Skin of body (tissue), 1 donor: ENCODE measurements at regions not wholly inside any gene's neighbourhood (a gene's known extent, or its start where the extent isn't known, plus 50 kb on each side); places are given as distances from the start of the nearest gene placed in this dataset.

Source experiments
- DNase-seq: peaks from one replicate; lab custom pipeline; 2025; lab: John Stamatoyannopoulos, UW

DNA sequence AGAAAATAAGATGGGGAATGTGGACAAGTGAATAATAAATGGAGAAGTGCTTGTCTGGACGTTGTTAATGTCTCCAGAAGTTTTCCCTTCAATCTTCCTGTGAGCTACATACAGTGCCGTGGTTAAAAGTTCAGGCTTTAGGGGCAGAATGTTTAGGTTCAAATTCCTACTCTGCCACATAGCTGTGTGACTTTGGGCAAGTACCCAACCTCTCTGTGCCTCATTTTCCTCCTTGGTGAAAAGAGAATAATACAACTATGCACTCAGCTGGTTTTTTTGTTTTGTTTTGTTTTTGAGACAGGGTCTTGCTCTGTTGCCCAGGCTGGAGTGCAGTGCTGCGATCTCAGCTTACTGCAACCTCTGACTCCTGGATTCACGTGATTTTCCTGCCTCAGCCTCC lies 143.5 kb downstream of the CHIC2 start:
- DNase-seq, result no peak

DNA sequence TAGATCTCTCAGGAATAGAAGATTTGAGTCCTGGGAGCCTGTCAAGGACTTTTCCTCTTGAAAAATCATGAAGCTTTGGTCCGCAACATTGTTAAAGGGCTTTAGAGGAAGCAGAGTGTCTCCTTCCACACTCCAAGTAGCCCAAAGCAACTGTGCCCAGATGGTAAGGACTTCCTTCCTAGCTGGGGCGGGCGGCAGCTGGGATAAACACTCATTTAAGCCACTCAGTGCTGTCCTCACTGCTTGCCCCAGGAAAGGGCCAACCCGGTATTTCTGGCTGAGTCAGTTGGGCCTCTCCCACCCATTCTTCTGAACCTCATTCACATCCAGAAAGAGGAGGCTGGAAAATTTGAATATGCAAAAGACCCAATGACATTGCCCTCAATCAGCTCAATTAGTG lies 144.3 kb downstream of the CHIC2 start:
- no peak for DNase-seq

DNA sequence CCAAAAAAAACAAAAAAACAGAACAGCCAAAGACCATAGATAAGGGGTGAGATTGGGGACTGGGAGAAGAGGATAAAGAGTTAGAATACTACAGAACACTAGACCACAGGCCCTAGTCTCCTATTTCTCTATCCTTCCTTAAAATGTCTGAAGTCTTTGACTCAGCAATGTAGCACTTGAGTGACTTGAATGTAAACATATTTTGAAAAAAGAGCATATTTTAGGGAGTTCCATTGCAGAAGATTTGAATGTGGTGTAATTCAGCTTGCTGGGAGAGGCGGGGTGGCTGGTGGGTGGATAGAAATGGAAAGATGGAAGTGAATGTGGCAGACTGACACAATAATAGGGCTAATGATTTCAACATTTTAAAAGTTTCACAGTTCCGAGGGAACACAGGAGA lies 144.9 kb downstream of the CHIC2 start:
- DNase-seq, result no peak

DNA sequence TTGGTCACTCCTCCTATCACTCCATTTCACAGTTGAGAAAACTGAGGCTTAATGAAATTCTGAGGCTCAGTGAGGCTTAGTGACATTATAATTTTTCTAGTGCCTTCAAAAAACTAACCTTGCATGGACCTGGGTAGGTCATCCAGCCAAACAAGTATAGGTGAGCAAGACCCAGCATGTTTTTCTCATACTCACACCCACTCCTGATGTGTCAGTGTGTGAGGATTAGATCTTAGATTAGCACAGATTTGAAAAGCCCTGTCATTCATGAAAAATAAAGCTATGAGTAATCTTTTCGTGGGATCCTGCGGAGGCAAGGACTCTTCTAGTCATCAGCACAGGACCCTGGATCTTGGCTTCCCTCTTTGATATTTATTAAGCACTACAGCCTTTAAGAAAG lies 146.7 kb downstream of the CHIC2 start:
- DNase-seq, result no peak

DNA sequence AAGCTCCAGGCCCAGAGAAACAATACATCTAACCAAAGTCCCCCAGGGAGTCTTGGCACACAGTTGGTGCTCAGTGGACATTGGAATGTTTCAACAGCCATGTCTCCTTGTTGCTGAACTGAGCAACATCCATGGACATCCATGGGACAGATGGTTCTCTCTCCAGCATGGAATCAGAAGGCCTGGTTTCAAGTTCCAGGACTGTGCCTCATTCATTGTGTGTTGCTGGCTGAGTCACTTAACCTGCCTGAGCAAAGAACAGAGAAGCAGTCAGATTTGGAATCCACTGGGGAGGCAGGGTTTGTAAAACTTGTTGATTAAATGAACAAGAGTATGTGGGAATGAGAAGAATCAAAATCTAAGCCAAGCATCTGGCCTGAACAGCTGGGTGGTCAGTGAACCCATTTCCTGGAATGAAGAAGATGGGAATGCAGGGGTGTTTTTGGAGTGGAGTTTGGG lies 147.9 kb downstream of the CHIC2 start:
- no peak for DNase-seq

DNA sequence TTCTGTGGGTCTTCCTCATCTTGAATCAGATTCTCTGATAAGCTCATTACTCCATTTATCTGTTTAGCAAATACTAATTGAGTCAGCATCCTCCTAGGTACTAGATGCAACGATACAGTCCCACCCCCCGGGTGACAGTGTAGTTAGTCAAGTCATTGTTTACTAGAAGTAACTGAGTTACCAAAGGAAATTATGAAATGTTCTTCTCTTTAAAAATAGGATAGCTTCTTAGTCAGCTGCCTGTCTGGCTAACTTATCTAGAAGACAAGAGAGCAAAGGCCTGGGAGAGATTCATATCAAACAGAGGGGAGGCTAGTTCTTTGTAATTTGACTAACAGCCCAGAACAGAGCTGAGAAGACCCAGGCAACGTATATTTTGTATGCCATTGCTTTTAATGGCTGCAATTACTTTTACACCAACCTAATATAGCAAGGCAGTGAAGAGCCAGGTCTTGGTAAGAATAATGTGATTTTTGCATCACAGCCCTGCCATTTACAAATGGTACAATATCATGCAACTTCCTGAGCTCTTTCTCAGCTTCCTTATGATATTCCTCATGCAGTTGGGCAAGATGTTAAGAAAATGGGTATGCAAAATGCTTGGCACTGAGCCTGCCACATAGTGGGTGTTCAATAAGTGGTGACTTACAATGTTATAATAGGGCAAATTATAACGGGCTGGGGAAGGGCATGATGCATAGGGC lies 149.9 kb downstream of the CHIC2 start:
- DNase-seq, result no peak

DNA sequence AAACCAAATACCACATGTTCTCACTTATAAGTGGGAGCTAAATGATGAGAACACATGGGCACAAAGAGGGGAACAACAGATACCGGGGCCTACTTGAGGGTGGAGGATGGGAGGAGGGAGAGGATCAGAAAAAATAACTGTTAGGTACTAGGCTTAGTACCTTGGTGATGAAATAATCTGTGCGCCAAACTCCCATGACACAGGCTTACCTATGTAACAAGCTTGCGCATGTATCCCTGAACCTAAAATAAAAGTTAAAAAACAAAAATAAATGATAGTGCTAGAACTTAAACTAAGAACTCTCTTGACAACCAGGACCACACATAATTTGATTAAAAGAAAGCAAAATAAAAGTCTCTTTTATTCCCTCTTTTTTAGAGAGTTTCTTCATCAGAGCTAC lies 150.6 kb downstream of the CHIC2 start:
- DNase-seq, result no peak

DNA sequence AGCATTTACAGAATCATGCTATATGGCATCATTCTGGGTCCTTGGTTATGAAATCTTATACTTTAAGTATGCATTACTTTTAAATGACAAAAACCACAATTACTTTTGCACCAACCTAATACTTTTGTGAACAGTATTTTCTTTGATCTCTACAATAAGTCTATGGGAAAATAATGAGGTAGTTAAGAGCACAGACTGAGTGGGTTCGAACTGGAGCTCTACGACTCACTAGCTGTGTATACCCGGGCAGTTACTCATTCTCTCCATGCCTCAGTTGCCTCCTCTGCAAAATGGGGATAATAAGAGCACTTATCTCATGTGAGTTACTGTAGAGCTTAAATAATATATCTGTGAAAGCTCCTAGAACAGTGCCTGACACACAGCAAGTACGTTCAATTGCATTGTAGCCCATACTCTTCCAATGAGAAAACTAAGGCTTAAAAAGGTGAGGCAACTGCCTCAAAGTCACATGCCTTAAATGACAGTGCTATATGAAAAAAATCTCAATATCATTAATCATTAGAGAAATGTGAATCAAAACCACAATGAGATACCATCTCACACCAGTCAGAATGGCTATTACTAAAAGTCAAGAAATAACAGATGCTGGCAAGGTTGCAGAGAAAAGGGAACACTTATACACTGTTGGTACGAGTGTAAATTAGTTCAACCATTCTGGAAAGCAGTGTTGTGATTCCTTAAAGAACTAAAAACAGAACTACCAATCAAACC lies 151.5 kb downstream of the CHIC2 start:
- no peak for DNase-seq

DNA sequence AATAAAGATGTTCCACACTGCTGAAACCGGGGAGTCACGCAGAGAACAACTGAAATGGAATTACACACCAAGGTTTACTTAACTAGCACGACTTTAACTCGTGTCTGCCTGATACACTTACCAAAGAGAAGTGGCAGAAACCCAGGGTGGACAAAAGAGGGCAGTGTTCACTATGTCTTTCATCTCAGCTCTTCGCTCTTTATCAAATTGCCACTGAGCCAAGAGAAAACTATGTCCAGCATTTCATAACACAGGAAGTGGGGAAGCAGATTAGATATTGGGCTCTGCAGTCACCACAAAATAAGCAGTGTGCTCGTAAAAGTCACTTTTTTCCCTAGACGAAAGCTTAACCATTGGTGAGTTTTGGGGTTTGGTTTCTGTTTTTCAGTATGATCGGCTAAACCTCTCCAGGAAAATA lies 155.7 kb downstream of the CHIC2 start:
- DNase-seq, result peak; percentile 87

DNA sequence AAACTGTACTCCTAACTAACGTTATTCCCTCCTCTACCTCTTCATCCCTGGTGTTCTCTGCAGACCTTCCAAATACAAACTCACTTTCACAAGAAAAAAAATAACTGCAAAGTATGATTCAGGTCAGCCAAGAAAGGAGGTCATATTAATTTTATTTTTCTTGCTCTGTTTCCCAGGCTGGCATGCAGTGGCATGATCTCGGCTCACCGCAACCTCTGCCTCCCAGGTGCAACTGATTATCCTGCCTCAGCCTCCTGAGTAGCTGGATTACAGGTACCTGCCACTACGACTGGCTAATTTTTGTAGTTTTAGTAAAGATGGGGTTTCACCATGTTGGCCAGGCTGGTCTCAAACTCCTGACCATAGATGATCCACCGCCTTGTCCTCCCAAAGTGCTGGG lies 156.6 kb downstream of the CHIC2 start:
- DNase-seq, result no peak

DNA sequence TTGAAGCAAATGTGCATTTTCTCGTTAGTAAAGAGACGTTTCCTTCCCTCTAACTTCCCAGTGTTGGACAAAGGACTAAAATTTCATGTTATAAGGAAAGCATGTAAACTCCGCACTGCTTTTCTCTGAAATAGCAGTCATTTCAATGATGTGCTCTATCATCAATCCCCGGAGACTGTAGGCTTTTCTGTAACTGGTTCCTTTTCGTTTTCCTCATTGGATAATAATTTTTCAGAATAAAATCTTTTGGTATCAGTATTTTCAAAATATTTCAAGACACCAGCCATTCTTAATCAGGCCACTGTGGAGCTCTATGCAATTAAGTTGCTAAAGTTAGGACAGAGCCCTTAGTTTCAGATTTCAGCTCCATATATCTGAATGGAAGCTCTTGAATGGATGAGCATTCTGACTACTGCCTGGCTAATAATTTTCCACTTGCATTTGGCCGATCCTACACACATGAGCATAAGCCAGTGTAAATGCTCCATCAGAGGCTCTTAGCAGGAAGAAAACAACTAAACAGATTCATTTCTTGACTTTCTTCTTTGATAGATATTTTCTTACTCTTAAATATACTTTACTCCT lies 157.7 kb downstream of the CHIC2 start:
- peak; percentile 48 for DNase-seq

DNA sequence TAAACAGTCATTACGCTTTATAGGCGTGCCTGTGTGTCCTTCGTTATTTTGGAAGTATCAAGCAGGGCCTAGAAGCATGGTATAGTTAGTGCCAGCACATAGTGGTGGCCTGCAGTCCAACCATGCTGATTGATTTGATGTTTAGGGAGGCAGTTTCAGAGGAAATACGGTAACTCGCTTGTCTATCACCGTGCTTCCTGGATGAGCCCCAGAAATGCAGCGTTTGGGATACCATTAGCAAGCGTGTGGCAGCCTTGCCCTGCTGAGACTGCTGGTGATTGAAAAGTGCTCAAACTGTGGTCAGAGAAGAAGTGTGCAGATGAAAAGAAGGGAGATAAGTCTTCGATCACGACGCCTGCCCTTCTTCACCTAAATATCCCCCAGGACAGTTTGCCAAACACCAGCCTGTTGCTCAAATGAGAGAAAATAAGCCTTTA lies 158.4 kb downstream of the CHIC2 start:
- DNase-seq, result peak; percentile 75

DNA sequence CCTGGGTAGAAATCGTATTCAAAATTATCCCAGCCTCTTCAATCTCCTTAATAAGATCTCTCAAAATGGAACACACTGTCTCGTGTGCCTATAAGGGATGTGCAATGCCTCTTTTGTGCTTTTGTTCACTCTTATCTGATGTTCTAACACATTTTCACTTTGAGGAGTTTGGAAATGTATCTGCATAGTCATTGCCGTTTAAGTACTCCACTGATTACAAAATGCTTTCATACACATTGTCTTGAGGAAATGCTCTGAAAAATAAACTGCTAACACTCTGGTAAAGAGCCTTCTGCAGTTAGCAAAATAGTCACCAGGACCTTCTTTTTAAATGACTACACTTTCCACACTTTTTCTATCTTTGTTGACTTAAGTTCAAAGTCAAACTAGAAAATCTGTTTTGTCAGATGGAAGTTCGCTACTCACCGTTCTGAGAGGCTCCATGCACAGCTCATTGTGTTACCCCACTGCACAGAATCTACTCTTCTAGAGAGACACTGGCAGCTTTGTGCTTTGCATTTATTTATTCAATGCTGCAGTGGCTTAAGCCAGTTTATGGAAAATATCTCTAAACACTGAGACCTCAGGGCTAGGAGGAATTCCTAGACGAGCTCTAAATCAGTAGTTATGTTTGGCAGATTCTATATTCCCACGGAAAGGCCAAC lies 159.0 kb downstream of the CHIC2 start:
- peak; percentile 13 for DNase-seq

DNA sequence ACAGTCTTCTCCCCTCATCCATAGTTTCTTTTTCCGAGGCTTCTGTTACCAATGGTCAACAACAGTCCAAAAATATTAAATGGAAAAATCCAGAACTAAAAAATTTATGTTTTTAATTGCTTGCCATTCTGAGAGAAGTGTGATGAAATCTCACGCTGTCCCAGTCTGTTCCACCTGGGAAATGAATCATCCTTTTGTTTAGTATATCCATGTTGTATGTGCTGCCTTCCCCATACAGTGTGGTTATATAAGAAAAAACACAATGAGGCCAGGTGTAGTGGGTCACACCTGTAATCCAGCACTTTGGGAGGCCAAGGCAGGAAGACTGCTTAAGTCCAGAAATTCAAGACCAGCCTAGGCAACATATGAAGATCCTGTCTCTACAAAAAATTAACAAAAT lies 161.6 kb downstream of the CHIC2 start:
- no peak for DNase-seq

DNA sequence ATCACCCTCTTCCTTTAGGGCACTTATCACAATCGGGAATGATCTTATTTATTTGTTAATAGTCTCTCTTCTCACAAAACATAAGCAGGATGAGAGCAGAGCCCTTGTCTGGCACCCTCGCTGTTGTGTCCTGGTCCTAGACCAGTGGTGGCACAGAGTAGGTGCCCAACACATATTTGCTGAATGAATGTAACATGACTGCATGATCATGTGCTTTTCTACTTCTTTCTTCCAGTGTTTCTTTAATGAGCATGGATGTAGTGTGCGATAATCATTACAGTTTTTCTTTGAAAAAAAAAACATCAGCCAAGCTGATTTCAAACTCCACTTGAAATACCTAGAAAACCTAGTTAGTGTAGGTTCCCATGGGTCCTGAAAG lies 164.1 kb downstream of the CHIC2 start:
- DNase-seq, result no peak

DNA sequence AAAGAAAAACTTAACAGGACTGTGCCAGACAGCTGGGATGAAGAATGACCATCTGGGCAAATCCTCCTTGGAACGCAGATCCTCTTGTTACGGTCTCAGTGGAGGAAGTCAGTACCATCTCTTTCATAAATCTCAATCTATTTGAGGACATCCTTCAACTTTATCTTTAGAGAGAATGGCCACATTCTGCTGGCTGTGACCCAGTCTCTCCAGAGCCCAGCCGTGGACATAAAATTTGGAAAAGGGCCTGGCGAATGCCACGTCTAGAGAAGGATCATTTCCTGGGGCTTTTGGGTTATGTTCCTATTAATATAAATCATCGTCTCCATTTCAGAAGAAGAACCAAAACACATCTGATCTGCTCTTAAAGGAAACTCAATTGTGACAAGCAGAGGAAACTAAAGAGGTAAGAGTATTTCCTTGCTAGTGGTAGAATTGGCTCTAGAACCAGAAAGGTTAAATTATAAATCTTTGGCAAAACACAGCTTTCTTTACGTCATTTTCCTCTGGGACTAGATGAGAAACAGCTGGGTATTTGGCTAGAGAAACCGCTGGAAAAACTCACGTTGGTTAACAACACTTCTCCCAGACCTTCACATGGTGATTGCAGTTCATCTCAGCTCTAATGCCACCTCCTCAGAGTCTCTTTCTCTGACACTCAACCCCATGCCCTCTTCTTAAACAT lies 164.7 kb downstream of the CHIC2 start:
- DNase-seq, result peak; percentile 66

DNA sequence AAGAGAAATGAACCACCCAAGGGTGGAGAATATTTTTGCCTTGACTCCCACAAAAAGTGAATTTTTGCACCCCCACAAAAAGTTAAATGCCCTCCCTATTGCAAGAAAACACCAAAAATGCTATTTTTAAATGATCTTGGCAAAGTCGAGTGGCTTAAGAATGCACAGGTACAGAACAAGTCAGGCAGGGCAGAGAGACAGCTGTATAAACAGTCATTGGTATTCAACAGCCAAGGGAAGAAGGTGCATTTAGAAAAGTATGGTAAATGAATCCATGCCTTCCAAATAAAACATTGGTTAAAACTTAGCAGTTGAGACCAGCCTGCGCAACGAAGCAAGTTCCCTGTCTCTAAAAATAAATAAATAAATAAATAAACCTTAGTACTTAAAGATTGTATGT lies 169.3 kb downstream of the CHIC2 start:
- no peak for DNase-seq

DNA sequence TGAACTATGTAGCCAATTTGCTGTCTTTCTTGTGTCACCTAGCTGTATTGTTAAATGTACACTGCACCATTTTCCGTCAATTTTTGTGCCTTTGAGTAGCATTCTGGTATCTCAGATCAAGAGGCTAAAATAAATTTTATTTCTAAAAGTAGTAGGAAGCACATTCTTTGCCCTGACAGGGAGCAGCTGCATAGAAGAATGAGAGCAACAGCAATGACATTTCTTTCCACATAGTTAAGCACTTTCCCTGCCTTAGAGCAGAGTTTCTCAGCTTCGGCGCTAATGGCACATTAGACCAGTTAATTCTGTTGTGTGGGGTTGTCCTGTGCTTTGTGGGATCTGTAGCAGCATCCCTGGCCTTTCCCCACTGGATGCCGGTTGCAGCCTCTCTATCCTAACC lies 173.9 kb downstream of the CHIC2 start:
- no peak for DNase-seq

DNA sequence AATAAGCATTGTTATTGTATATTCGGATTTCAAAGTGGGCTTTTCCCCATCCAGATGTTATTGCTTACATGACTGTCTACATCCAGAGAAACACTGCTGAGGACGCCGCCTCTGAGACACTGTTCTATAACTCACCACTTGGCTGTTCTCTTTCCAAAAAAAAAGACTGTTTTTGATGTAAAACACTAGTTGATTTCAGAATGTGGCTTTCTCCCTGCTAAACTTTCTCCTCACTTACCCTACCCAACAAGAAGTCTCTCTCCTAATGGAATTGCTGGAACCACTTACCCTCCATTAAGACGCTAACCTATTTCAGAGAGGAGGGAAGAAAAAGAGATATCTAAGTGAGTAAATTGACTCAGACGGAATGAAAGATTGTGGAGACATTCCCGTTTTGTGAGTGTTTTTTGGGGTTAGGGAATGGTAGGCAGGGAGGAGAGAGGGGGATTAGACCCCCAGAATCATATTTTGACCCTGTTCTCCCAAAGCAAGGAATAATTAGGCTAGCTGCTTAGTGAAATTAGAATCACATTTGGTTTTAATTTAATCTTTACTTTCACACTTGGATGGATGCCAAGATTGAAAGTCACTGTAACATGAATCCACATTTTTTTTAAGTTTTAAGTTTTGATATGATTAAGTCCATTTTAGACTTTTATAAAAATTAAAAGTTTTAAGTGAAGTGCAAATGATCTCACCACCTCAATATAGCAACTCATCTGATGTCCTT lies 174.9 kb downstream of the CHIC2 start:
- DNase-seq, result peak; percentile 82

DNA sequence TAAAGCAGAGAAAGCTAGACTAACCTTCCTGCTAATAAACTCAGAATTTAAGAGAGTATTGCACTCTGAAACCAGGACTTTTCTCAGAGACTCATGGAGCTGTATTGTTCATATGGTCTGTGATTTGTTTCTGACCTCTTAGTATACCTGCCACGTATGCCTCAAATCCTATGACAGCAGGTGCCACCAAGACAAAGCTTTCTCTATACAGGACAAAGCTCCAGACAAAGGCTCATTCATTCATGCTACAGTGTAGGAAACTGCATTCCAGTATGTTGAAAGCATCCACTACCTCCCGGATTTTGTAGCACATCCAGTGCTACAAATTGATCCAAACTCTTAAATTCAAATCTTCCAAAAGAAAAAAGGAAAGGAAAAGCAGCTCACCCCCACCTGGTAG lies 178.3 kb downstream of the CHIC2 start:
- no peak for DNase-seq

DNA sequence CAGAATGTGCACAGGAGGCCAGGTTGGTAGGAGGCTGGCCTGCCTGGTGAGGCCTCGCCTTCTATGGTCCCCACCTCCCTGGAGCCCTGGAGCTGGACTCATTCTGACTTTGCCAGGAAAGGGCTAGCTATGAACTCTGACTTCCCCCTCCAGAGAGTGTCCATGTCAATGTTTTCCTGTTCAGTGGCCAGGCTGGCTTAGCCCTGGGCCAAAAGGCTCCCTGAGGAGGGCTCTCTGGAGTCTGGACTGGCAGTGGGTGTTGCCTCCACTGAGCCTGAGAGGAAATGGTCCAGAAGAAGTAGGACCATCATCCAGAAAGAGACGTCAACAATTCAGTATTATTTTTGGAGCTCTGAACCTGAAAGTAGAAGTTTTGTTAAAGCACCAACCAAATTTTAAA lies 178.7 kb downstream of the CHIC2 start:
- DNase-seq, result no peak
